GM12878 (cell line): ENCODE measurements at regions not wholly inside any gene's neighbourhood (a gene's known extent, or its start where the extent isn't known, plus 50 kb on each side); places are given as distances from the start of the nearest gene placed in this dataset.

ENCODE experiments used
- ATAC-seq: fragments of 200-7000 bp; cut with Tn5 transposase; 3 replicates; pipeline ENCODE4 v1.9.1; 2020; ENCODE audit warnings: mild to moderate bottlenecking, moderate library complexity
- BruUV-seq: library from RNA; stranded (reverse); fragments of 400-500 nt; replicated peaks from 2 replicates; lab custom pipeline; 2021; lab: Mats Ljungman, UMichigan
- CTCF ChIA-PET: fragments of 300-600 bp; sonication (Branson Sonifier 250); formaldehyde crosslinking; extraction: SDS; loops from one replicate; lab custom pipeline; 2021; ENCODE audit warnings: inconsistent platforms; lab: Yijun Ruan, JAX
- POLR2A ChIA-PET: fragments of 350-600 bp; formaldehyde crosslinking; extraction: SDS; loops from one replicate; lab custom pipeline; 2021; ENCODE audit warnings: inconsistent platforms; lab: Charles Lee
- RAD21 ChIA-PET: fragments of 300-600 bp; sonication (Branson Sonifier 250); formaldehyde crosslinking; loops from one replicate; lab custom pipeline; 2023; ENCODE audit warnings: antibody characterized with exemption; ENCODE audit not compliant: unreplicated experiment; lab: Charles Lee
- SMC1A ChIA-PET: fragments of 300-600 bp; sonication (Branson Sonifier 250); formaldehyde crosslinking; loops from one replicate; lab custom pipeline; 2023; ENCODE audit not compliant: unreplicated experiment, uncharacterized antibody; lab: Charles Lee
- DNase-seq: peaks from one replicate; pipeline ENCODE4 v3.0.0-alpha.2; 2011; ENCODE audit warnings: low read depth, low spot score
- FAIRE-seq: peaks from 3 replicates; lab custom pipeline; 2011; peaks lifted over from hg19 to GRCh38; lab: Jason Lieb, UNC
- H2AFZ ChIP-seq: 2 replicates; pipeline ENCODE4 v1.6.0; 2011; ENCODE audit warnings: low read depth, low read length, control low read depth; ENCODE audit not compliant: control insufficient read depth
- H3K27ac ChIP-seq: 2 replicates; pipeline ENCODE4 v1.5.1; 2011; ENCODE audit warnings: control low read depth; ENCODE audit not compliant: control insufficient read depth, insufficient read depth
- H3K27me3 ChIP-seq, 2 experiments: replicated peaks in 1 of 2; 2 replicates each; pipeline versions ENCODE4 v1.6.0 to v1.6.1; 2011; ENCODE audit warnings: low read length in 1 of 2; ENCODE audit not compliant: control insufficient read depth in 2 of 2, insufficient read depth in 2 of 2
- H3K36me3 ChIP-seq, 2 experiments: 2 replicates each; pipeline ENCODE4 v1.5.1; 2011; ENCODE audit warnings: low read length in 1 of 2; ENCODE audit not compliant: control insufficient read depth in 2 of 2, insufficient read depth in 2 of 2
- H3K4me1 ChIP-seq: 2 replicates; pipeline ENCODE4 v1.6.1; 2011; ENCODE audit warnings: mild to moderate bottlenecking, low read length, moderate library complexity, mixed read lengths; ENCODE audit not compliant: control insufficient read depth, insufficient read depth
- H3K4me2 ChIP-seq: 2 replicates; pipeline ENCODE4 v1.6.0; 2011; ENCODE audit warnings: control low read depth; ENCODE audit not compliant: control insufficient read depth, insufficient read depth
- H3K4me3 ChIP-seq: fragments of 200-600 bp; sonication (generic); 2 replicates; pipeline ENCODE4 v1.5.1; 2016
- H3K79me2 ChIP-seq: 2 replicates; pipeline ENCODE4 v1.6.0; 2011; ENCODE audit warnings: low read length; ENCODE audit not compliant: control insufficient read depth, insufficient read depth
- H3K9ac ChIP-seq: 2 replicates; pipeline ENCODE4 v1.8.0; 2011; ENCODE audit warnings: low read length, control low read depth, mixed read lengths; ENCODE audit not compliant: control insufficient read depth, insufficient read depth
- H3K9me3 ChIP-seq: replicated peaks from 3 replicates; pipeline ENCODE4 v1.5.1; 2011; ENCODE audit warnings: mild to moderate bottlenecking, low read length; ENCODE audit not compliant: control insufficient read depth, insufficient read depth
- H4K20me1 ChIP-seq: 2 replicates; pipeline ENCODE4 v1.6.0; 2011; ENCODE audit not compliant: control insufficient read depth, insufficient read depth
- CEBPB ChIP-seq, 2 experiments: fragments of 150-350 bp in 1 of 2; IDR thresholded peaks; 2 replicates each; pipeline ENCODE4 v1.6.1; 2012 to 2014; ENCODE audit warnings: low read depth in 2 of 2, low read length in 2 of 2, borderline replicate concordance in 1 of 2, inconsistent platforms in 1 of 2
- IRF3 ChIP-seq: fragments of 450-650 bp; IDR thresholded peaks from 2 replicates; pipeline ENCODE4 v1.6.1; 2014; ENCODE audit warnings: mild to moderate bottlenecking
- KAT2A ChIP-seq: conservative IDR thresholded peaks from 2 replicates; pipeline ENCODE4 v1.6.1; 2011; ENCODE audit warnings: low read depth, low read length; ENCODE audit not compliant: control insufficient read depth
- KLF5 ChIP-seq: fragments of 450-650 bp; IDR thresholded peaks from 2 replicates; pipeline ENCODE4 v1.6.1; 2014; ENCODE audit warnings: mild to moderate bottlenecking; ENCODE audit not compliant: partially characterized antibody
- MEF2B ChIP-seq: fragments of 450-650 bp; IDR thresholded peaks from 2 replicates; pipeline ENCODE4 v1.6.1; 2018; ENCODE audit warnings: mild to moderate bottlenecking, moderate library complexity; ENCODE audit not compliant: partially characterized antibody, poor library complexity, severe bottlenecking
- NFXL1 ChIP-seq: fragments of 450-650 bp; IDR thresholded peaks from 2 replicates; pipeline ENCODE4 v1.6.1; 2017; ENCODE audit warnings: antibody characterized with exemption, mild to moderate bottlenecking, borderline replicate concordance
- NFYA ChIP-seq: IDR thresholded peaks from 2 replicates; pipeline ENCODE4 v1.6.1; 2011; ENCODE audit warnings: low read depth, mild to moderate bottlenecking, low read length, improper control_type of control experiment, borderline replicate concordance
- PAX8 ChIP-seq: fragments of 450-650 bp; IDR thresholded peaks from 2 replicates; pipeline ENCODE4 v1.6.1; 2017; ENCODE audit warnings: mild to moderate bottlenecking, moderate library complexity
- POLR2A ChIP-seq: IDR thresholded peaks from 2 replicates; pipeline ENCODE4 v1.6.1; 2011; ENCODE audit warnings: low read depth, mild to moderate bottlenecking, low read length
- ZNF207 ChIP-seq: fragments of 450-650 bp; IDR thresholded peaks from 2 replicates; pipeline ENCODE4 v1.6.1; 2014; ENCODE audit warnings: antibody characterized with exemption, mild to moderate bottlenecking, borderline replicate concordance
- in situ Hi-C: fragments of 300-500 bp; cut with MboI; formaldehyde crosslinking; loops from 9 replicates; pipeline ENCODE4 v1.14.3; 2018; ENCODE audit warnings: mixed read lengths
- intact Hi-C: fragments of 100-400 bp; cut with micrococcal nuclease; formaldehyde crosslinking; loops from one replicate; pipeline ENCODE4 v1.14.2; 2022; ENCODE audit not compliant: unreplicated experiment
- TF ChIP-seq, protein P1 (sequence below): IDR thresholded peaks from 2 replicates; pipeline ENCODE4 v1.6.1; 2012; ENCODE audit warnings: mild to moderate bottlenecking, low read depth, low read length

- CTCF ChIA-PET = no interaction called here
- H3K27ac ChIP-seq = no peak overlapping the region
- H4K20me1 ChIP-seq = no peaks in the 10 kb centered on the region
- H3K4me1 ChIP-seq = no peaks in the 10 kb centered on the region
- no peak overlapping the region for H3K4me2 ChIP-seq
- TF ChIP-seq KAT2A (no peak), MEF2B (no peak), NFXL1 (no peak), PAX8 (no peak), IRF3 (no peak), POLR2A (no peak), ZNF207 (no peak), KLF5 (no peak), NFYA (no peak), CEBPB (IDR thresholded peaks at IDR 0.05; ENCODE audit: borderline replicate concordance in 1 of 2, low read depth in 2 of 2, low read length in 2 of 2) (no peak)
- TF ChIP-seq, protein P1, sequence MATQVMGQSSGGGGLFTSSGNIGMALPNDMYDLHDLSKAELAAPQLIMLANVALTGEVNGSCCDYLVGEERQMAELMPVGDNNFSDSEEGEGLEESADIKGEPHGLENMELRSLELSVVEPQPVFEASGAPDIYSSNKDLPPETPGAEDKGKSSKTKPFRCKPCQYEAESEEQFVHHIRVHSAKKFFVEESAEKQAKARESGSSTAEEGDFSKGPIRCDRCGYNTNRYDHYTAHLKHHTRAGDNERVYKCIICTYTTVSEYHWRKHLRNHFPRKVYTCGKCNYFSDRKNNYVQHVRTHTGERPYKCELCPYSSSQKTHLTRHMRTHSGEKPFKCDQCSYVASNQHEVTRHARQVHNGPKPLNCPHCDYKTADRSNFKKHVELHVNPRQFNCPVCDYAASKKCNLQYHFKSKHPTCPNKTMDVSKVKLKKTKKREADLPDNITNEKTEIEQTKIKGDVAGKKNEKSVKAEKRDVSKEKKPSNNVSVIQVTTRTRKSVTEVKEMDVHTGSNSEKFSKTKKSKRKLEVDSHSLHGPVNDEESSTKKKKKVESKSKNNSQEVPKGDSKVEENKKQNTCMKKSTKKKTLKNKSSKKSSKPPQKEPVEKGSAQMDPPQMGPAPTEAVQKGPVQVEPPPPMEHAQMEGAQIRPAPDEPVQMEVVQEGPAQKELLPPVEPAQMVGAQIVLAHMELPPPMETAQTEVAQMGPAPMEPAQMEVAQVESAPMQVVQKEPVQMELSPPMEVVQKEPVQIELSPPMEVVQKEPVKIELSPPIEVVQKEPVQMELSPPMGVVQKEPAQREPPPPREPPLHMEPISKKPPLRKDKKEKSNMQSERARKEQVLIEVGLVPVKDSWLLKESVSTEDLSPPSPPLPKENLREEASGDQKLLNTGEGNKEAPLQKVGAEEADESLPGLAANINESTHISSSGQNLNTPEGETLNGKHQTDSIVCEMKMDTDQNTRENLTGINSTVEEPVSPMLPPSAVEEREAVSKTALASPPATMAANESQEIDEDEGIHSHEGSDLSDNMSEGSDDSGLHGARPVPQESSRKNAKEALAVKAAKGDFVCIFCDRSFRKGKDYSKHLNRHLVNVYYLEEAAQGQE = no peak
- no peak for FAIRE-seq
- no peak overlapping the region for H2AFZ ChIP-seq
- SMC1A ChIA-PET = no interaction called here
- H3K9ac ChIP-seq = no peak overlapping the region
- H3K9me3 ChIP-seq = peaks cover 1% of the 10 kb centered on the region; the same call in 1 of the 3 replicates
- POLR2A ChIA-PET = no interaction called here
- peaks cover 0 to 4% of the 10 kb centered on the region in 2 experiments; a peak in 1 of 4 replicates for H3K27me3 ChIP-seq
- no peak overlapping the region for H3K4me3 ChIP-seq
- ATAC-seq = no peak
- H3K79me2 ChIP-seq = no peaks in the 10 kb centered on the region
- no peak for DNase-seq
- RAD21 ChIA-PET = no interaction called here
- no TSS peak for BruUV-seq
- in situ Hi-C loops = no loop called here
- no peaks in the 10 kb centered on the region for H3K36me3 ChIP-seq
- intact Hi-C loops = no loop called here
Measured at GRCh38 chrX:139207655-139208054, 322.9 kb upstream of the F9 start.
